PC-9 (cell line): ENCODE measurements at regions not wholly inside any gene's neighbourhood (a gene's known extent, or its start where the extent isn't known, plus 50 kb on each side); places are given as distances from the start of the nearest gene placed in this dataset.

ENCODE experiments used
- BruUV-seq: library from RNA; stranded (reverse); fragments of 400-500 nt; replicated peaks from 2 replicates; lab custom pipeline; 2021; lab: Mats Ljungman, UMichigan
- CTCF ChIA-PET: fragments of 300-600 bp; sonication (Branson Sonifier 250); formaldehyde crosslinking; loops from one replicate; lab custom pipeline; 2022; ENCODE audit warnings: antibody characterized with exemption; lab: Charles Lee
- POLR2A ChIA-PET: fragments of 300-600 bp; sonication (Branson Sonifier 250); formaldehyde crosslinking; loops from one replicate; lab custom pipeline; 2022; ENCODE audit warnings: antibody characterized with exemption; ENCODE audit not compliant: unreplicated experiment; lab: Charles Lee
- DNase-seq, 2 experiments: peaks; one replicate each; pipeline versions ENCODE4 v3.0.0 to v3.0.0-alpha.2; 2015 to 2022; ENCODE audit warnings: mixed read lengths in 1 of 2
- H2AFZ ChIP-seq: fragments of 200-600 bp; sonication (generic); 2 replicates; pipeline ENCODE4 v1.8.1; 2017; ENCODE audit warnings: antibody characterized with exemption
- H3F3A ChIP-seq: fragments of 200-600 bp; sonication (generic); 2 replicates; pipeline ENCODE4 v1.8.1; 2017; ENCODE audit warnings: antibody characterized with exemption, mild to moderate bottlenecking, low read depth; ENCODE audit not compliant: insufficient read depth
- H3K27ac ChIP-seq: fragments of 200-600 bp; sonication (generic); 2 replicates; pipeline ENCODE4 v1.6.1; 2016; ENCODE audit warnings: mixed run types
- H3K27me3 ChIP-seq: fragments of 200-600 bp; sonication (generic); 2 replicates; pipeline ENCODE4 v1.6.1; 2016; ENCODE audit warnings: low read depth, mixed run types; ENCODE audit not compliant: insufficient read depth
- H3K36me3 ChIP-seq: fragments of 200-600 bp; sonication (generic); 2 replicates; pipeline ENCODE4 v1.6.1; 2016; ENCODE audit warnings: low read depth, mixed run types
- H3K4me1 ChIP-seq: fragments of 200-600 bp; sonication (generic); replicated peaks from 2 replicates; pipeline ENCODE4 v1.6.1; 2016; ENCODE audit warnings: mixed run types; ENCODE audit not compliant: insufficient read depth
- H3K4me2 ChIP-seq: fragments of 200-600 bp; sonication (generic); 2 replicates; pipeline ENCODE4 v1.6.1; 2017; ENCODE audit warnings: mixed run types
- H3K4me3 ChIP-seq: fragments of 200-600 bp; sonication (generic); 2 replicates; pipeline ENCODE4 v1.6.1; 2016; ENCODE audit warnings: mixed run types
- H3K79me2 ChIP-seq: fragments of 200-600 bp; sonication (generic); 2 replicates; pipeline ENCODE4 v1.6.1; 2017; ENCODE audit warnings: low read depth, mixed run types
- H3K9me2 ChIP-seq: fragments of 200-600 bp; sonication (generic); 2 replicates; pipeline ENCODE4 v1.8.1; 2017; ENCODE audit warnings: mild to moderate bottlenecking; ENCODE audit not compliant: insufficient read depth
- H3K9me3 ChIP-seq: fragments of 200-600 bp; sonication (generic); 2 replicates; pipeline ENCODE4 v1.8.1; 2016; ENCODE audit warnings: low read depth; ENCODE audit not compliant: insufficient read depth
- H4K20me1 ChIP-seq: fragments of 200-600 bp; sonication (generic); 2 replicates; pipeline ENCODE4 v1.8.1; 2017; ENCODE audit not compliant: insufficient read depth
- EZH2 ChIP-seq: fragments of 200-600 bp; sonication (generic); IDR thresholded peaks from 2 replicates; pipeline ENCODE4 v1.8.0; 2017; ENCODE audit warnings: antibody characterized with exemption, low read depth
- intact Hi-C: fragments of 100-400 bp; cut with micrococcal nuclease; formaldehyde crosslinking; loops from one replicate; pipeline ENCODE4 v1.10.0; 2022; ENCODE audit not compliant: unreplicated experiment
- TF ChIP-seq, protein P1 (sequence below): fragments of 200-600 bp; sonication (generic); conservative IDR thresholded peaks from 2 replicates; pipeline ENCODE4 v1.6.1; 2017; ENCODE audit warnings: mixed run types, antibody characterized with exemption, mild to moderate bottlenecking, moderate library complexity

DNA sequence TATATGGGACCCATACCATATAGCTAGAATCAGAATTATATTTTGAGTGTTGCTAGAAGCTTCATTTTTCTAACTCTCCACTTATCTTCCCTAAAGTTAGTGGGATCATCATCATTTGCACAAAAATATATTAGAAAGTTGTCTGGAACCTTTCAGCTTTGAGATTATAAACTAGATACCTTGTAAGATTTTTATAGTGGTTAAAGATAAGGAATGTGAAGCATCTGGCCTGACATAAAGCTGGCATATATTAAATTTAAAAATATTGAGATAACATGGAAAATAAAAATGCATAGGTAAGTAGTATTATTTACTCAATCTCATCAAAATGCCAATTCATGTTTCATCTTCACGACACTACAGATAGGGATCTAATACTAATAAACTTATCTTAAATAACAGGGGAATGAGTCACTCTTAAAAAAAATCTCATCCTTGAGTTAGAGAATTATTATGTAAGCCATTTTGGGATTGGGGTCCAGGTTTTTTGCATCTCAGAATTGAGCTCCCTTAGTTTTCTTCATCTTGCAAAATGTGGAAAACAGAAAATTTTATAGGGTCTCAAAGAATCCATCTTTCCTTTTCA, 318.5 kb downstream of the KCNC2 start:
- Histone ChIP-seq H3K36me3 (no peaks in the 10 kb centered on the region), H3K79me2 (no peaks in the 10 kb centered on the region), H4K20me1 (no peaks in the 10 kb centered on the region), H3K9me2 (no peaks in the 10 kb centered on the region), H3K27me3 (no peaks in the 10 kb centered on the region), H2AFZ (no peak overlapping the region), H3K27ac (no peak overlapping the region), H3K4me1 (peaks cover 30% of the 10 kb centered on the region), H3K9me3 (0 out of 2 replicates have a peak, but pooled peaks cover 7% of the 10 kb centered on the region), H3K4me2 (no peak overlapping the region), H3K4me3 (no peak overlapping the region), H3F3A (peaks cover 19% of the 10 kb centered on the region)
- ChIA-PET POLR2A (interaction anchor here (0.7 kb wide), 1 partner anchor 1504 kb away, joined by 3 read pairs; no protein-coding TSS in a partner anchor), CTCF (no interaction called here)
- TF ChIP-seq EZH2, result no peak
- TF ChIP-seq, protein P1, sequence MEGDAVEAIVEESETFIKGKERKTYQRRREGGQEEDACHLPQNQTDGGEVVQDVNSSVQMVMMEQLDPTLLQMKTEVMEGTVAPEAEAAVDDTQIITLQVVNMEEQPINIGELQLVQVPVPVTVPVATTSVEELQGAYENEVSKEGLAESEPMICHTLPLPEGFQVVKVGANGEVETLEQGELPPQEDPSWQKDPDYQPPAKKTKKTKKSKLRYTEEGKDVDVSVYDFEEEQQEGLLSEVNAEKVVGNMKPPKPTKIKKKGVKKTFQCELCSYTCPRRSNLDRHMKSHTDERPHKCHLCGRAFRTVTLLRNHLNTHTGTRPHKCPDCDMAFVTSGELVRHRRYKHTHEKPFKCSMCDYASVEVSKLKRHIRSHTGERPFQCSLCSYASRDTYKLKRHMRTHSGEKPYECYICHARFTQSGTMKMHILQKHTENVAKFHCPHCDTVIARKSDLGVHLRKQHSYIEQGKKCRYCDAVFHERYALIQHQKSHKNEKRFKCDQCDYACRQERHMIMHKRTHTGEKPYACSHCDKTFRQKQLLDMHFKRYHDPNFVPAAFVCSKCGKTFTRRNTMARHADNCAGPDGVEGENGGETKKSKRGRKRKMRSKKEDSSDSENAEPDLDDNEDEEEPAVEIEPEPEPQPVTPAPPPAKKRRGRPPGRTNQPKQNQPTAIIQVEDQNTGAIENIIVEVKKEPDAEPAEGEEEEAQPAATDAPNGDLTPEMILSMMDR, result no peak
- BruUV-seq, result no TSS peak
- intact Hi-C loops, result no loop called here
- peak in 1 of 2 experiments; percentile 47 for DNase-seq

DNA sequence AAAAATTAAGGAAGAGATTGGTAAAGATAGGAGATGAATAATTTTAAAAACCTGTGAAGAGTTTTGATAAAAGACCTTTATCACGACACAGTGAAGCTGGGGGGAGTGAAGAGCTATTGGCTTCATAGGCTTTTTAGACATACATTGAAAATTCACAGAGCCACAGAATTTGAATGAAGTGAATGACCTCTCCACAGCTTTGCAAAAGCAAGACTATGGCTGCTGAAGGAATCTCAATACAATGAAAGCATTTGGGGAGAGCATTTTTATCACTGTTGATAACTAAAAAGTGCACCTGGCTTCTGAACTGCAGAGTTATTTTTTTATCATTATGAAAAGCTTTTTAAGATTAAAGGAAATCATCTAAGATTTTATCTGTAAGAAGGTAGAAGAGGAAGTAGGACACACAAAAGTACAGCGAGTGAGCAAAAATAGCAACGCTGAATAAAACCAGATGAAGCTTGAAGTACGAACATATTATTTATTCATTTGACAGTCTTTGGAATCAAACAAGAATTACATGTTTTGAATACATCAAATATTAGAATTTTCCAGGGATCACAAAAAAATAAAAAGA, 317.5 kb downstream of the KCNC2 start:
- no peaks in the 10 kb centered on the region for H3K27me3 ChIP-seq
- peaks cover 30% of the 10 kb centered on the region for H3K4me1 ChIP-seq
- H3K9me3 ChIP-seq, result 0 out of 2 replicates have a peak, but pooled peaks cover 7% of the 10 kb centered on the region
- ChIA-PET POLR2A (no interaction called here), CTCF (no interaction called here)
- H4K20me1 ChIP-seq, result no peaks in the 10 kb centered on the region
- peaks cover 19% of the 10 kb centered on the region for H3F3A ChIP-seq
- H3K79me2 ChIP-seq, result no peaks in the 10 kb centered on the region
- no peak overlapping the region for H3K4me3 ChIP-seq
- H3K9me2 ChIP-seq, result no peaks in the 10 kb centered on the region
- intact Hi-C loops, result no loop called here
- no TSS peak for BruUV-seq
- DNase-seq, result no peak
- no peak overlapping the region for H2AFZ ChIP-seq
- H3K4me2 ChIP-seq, result no peak overlapping the region
- TF ChIP-seq, protein P1, result no peak
- no peaks in the 10 kb centered on the region for H3K36me3 ChIP-seq
- H3K27ac ChIP-seq, result no peak overlapping the region

DNA sequence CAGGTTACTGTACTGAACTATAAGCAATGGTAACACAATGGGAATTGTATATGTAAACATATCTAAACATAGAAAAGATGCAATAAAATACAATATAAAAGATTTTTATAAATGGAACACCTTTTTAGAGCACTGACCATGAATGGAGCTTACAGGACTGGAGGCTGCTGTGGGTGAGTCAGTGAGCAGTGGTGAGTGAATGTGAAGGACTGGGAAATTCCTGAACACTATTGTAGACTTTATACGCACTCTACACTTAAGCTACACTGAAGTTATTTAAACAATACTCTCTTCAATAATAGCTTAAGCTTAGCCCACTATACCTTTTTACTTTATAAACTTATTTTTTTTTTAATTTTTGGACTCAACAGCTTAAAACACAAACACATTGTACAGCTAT, 313.5 kb downstream of the KCNC2 start:
- H3K27me3 ChIP-seq, result no peaks in the 10 kb centered on the region
- TF ChIP-seq, protein P1, result no peak
- TF ChIP-seq EZH2, result no peak
- H3K4me3 ChIP-seq, result no peak overlapping the region
- no peaks in the 10 kb centered on the region for H4K20me1 ChIP-seq
- CTCF ChIA-PET, result no interaction called here
- peaks cover 4% of the 10 kb centered on the region for H3K4me1 ChIP-seq
- intact Hi-C loops, result no loop called here
- DNase-seq, result no peak
- BruUV-seq, result no TSS peak
- H3K9me2 ChIP-seq, result no peaks in the 10 kb centered on the region
- no peak overlapping the region for H3K27ac ChIP-seq
- no peaks in the 10 kb centered on the region for H3K36me3 ChIP-seq
- no peaks in the 10 kb centered on the region for H3F3A ChIP-seq
- no peak overlapping the region for H3K4me2 ChIP-seq
- POLR2A ChIA-PET, result no interaction called here
- no peaks in the 10 kb centered on the region for H3K9me3 ChIP-seq
- H2AFZ ChIP-seq, result no peak overlapping the region
- no peaks in the 10 kb centered on the region for H3K79me2 ChIP-seq
